HG02642 (cell line): ENCODE measurements at regions not wholly inside any gene's neighbourhood (a gene's known extent, or its start where the extent isn't known, plus 50 kb on each side); places are given as distances from the start of the nearest gene placed in this dataset.
"Not testable (repeated sequence)": the region's sequence is repeated elsewhere in the genome, so short reads cannot be mapped to it uniquely, and the experiment has no call there.

Source experiments
- ATAC-seq: cut with Tn5 transposase; IDR thresholded peaks from one replicate; pipeline ENCODE4 v1.9.1; 2021; ENCODE audit warnings: mild to moderate bottlenecking; ENCODE audit not compliant: unreplicated experiment, poor library complexity

GRCh38 chr9:129309041-129309430, 131.0 kb upstream of the IER5L start:
- ATAC-seq: no peak

DNA sequence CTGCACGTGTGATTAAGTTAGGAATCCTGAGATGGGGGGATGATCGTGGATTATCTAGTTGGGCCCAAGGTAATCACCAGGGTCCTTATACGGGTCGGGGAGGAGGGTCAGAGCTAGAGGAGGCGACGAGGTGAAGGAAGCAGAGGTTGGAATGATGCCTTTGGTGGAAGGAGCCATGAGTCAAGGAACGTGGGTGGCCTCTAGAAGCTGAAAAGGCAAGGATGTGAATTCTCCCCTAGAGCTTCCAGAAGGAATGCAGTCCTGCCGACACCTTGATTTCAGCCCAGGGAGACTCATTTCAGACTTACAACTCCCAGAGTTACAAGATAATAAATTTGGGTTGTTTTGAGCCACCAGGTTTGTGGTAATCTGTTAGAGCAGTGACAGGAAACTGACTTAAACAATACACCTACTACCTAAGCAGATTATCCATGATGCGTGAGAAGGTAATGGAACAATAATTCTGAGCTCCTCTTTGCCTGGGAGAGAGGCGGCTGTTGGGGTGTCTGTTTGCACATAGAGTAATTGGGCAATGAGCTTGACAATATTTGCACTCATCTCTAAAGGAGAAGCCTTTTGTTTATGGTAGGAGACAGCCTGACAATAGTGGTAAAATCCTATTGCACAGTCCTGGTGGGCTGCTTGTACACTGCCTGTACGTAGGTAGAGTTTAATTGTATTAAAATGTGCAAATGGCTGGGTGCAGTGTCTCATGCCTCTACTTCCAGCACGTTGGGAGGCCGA, 129.3 kb upstream of the IER5L start:
- ATAC-seq: no peak

DNA sequence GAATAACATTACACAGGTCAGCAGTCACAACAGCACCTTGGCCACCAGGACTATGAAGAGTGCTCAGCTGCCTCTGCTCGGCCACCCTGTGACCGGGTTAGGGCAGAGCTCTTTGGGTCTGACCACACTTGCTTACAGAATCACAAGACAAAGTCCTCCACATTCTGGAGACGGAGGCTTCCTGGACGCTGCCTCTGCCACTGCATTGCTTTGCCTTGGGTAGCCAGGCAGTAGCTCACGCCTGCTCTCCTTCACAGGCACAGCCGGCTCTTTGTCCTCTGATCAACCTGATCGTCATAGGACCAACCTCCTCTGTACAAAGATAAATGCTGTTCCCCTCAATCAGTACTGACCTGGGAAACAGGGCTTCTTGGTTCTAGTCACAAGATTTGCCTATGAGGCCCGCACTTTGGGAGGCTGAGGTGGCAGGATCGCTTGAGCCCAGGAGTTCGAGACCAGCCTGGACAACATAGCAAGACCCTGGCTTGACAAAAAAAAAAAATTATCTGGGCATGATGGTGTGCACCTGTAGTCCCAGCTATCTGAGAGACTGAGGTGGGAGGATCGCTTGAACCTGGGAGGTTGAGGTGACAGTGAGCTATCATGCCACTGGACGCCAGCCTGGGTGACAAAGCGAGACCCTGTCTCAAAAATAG, 128.4 kb upstream of the IER5L start:
- ATAC-seq: no peak

DNA sequence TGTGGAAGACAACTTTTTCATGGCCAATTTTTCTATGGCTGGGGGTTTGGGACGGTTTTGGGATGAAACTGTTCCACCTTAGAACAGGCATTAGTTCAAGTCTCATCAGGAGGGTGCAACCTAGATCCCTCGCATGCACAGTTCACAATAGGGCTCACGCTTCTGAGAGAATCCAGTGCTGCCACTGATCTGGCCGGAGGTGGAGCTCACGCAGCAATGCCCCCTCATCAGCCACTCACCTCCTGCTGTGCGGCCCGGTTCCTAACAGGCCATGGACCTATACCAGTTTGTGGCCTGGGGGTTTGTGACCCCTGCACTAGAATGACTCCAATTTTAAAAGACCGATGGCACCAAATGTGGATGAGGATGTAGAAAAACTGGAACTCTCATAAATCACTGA, 127.2 kb upstream of the IER5L start:
- no peak for ATAC-seq

GRCh38 chr9:129301941-129302340, 123.9 kb upstream of the IER5L start:
- ATAC-seq: no peak

DNA sequence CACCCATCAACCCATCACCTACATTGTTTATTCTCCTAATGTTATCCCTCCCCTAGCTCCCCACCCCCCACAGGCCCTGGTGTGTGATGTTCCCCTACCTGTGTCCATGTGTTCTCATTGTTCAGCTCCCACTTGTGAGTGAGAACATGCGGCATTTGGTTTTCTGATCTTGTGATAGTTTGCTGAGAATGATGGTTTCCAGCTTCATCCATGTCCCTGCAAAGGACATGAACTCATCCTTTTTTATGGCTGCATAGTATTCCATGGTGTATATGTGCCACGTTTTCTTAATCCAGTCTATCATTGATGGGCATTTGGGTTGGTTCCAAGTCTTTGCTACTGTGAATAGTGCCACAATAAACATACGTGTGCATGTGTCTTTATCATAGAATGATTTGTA, 118.1 kb upstream of the IER5L start:
- ATAC-seq: not testable (repeated sequence)

DNA sequence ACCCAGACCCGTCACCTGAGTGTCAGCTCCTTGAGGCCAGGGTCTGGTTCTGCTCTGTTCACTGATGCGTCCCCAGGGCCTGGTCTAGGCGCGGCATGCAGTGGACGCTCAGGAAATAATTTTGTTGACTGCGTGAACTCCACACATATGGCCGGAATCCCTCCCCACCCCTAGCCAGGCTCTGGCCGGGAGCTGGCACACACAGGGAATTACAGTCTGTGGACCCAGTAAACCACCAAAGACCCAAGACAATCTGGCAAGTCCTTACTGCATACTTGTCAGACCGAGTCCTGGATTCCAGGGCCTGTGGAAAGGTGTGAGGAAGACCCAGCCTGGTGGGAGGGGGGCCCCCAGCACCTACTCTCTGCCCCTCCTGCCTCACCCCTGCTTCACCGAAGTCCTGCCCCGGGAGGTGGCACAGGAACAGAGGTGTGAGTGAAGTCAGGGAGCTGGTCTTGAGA, 113.0 kb upstream of the IER5L start:
- ATAC-seq: no peak

DNA sequence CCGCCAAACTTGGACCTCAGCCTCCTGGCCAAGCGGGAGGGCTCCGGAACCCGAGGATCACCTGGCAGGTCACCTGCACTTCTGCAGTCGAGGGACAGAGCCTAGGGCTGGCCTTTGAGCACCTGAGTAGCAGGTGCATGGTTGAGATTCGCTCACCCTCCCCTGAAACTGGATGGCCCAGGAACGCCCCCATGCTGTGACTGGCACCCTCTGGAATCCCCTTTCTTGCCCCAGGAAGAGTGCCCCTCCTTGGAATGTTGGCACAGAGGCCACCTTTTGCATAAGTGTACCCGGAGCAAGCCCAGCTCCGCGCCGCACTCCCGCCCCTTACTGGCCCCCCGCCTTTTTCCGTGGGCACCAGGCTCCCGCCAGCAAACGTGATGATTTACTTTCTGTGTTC, 112.5 kb upstream of the IER5L start:
- no peak for ATAC-seq

- ATAC-seq: no peak
Measured at GRCh38 chr9:129289883-129290282, 111.8 kb upstream of the IER5L start.

- no peak for ATAC-seq
Measured at GRCh38 chr9:129289131-129289731, 111.2 kb upstream of the IER5L start.

DNA sequence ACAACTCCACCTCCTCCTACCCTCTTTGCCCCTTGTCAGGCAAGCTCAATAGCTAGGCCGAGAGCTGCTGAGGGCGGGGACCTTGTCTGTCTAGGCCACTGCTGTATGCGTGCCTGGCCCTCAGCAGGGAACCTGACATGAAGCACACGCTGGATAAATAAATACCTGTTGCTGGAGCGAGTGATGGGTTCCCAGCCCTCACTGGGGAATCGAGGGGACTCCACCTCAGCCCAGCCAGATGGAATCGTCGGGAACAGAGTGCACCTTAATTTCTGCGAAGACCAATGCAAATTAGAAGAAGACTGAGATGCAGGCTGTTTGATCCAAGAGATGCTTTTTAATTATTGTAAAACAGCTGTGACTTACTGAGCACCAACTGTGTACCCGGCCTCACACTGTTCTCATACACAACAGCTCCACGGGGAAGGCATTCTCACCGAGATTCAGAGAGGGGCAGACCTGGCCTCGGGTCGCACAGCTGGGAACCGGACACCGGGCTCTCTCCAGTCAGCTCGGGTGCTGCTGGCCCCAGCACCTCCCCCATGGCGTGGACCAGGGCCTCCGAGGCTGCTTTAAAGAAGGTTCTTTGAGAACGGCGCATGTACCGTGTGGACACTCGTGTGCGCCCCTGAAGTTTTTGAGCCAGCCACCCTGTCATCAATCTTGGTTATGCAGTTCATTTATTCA, 109.7 kb upstream of the IER5L start:
- no peak for ATAC-seq

- no peak for ATAC-seq
Measured at GRCh38 chr9:129285979-129286772, 108.1 kb upstream of the IER5L start.

DNA sequence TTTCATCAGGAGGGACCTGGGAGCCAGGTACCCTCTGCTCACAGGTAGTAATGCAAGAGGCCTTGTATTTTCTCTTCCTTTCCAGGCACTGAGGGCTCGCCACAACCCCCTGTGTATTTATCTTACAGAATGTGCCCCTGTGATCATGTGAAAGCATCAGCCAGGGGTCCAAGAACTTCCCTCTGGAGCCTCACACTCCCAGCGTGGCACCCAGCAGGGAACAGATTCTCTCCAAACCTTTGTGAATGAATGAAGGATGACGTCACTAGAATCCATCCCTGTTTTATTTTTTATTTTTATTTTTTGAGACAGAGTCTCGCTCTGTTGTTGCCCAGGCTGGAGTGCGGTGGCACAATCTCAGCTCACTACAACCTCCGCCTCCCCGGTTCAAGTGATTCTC, 107.3 kb upstream of the IER5L start:
- no peak for ATAC-seq

DNA sequence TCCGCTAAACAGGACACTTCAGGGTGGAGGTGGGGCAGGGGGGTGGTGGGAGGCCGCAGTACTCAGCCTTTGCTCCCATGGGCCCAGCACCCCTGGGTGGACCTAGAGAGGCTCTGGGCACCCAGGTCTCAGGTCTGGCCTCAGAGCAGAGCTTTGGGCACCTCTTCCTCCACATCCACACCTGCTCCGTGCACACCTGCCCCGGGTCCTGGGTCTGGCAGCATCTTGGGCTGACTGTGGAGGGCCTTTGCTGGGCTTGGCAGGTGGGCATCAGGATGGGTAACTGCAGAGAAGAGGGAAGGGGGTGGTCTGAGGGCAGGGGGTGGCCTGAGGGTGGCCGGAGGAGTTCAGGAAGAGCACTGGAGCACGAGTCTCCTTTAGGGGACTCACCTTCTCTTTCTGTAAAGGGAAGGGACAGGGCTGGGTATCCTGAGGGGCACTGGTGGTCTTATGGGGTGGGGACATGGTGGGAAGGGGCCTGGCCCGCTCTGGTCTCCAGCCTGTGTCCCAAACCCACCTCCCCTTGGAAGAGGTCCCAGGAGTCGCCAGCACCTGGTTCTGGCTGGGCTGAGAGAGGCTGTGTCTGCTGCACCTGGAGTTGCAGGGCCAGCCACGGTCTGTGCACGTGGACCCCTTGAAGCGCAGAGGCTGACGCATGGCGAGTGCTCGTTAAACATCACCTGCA, 106.7 kb upstream of the IER5L start:
- no peak for ATAC-seq

DNA sequence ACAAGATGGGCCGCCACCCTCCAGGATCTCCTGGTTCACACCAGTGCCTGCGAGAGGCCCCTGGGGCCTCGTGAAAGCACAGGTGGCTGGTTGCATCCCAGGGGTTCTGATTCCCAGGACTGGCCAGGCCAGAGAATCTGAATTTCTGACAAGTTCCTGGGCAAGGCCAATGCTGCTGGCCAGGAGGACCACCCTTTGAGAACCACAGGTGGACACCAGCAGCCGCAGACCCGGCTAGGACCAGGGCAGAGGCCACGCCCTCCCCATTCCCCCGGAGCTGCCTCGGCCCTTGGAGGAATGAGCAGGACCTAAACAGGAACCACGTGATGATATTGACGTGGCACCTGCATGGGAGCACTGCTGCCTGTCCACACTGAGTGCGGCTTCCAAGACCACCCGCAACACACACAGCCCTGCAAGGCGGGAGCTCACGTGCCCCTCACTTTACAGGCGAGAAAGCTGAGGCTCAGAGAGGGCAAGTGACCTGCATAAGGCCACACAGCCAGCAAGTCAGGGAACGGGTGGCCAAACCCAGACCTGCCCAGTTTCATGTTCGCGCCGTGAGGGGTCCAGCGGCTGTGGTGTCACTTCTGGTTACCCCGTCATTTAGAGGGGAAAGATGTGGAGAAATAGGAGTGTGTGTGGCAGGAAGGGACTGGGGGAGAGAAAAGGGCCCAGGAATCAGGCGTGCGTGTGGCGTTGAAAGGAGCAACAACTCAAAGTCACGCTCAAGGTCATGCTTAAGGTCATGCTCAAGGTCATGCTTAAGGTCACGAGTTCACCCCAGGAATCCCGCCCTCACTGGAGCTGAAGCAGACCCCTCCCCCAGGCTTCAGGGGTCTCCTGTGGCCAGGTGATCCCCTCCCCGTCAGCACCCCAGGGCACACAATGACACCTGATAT, 105.9 kb upstream of the IER5L start:
- no peak for ATAC-seq

GRCh38 chr9:129283291-129283691, 105.2 kb upstream of the IER5L start:
- ATAC-seq: no peak

DNA sequence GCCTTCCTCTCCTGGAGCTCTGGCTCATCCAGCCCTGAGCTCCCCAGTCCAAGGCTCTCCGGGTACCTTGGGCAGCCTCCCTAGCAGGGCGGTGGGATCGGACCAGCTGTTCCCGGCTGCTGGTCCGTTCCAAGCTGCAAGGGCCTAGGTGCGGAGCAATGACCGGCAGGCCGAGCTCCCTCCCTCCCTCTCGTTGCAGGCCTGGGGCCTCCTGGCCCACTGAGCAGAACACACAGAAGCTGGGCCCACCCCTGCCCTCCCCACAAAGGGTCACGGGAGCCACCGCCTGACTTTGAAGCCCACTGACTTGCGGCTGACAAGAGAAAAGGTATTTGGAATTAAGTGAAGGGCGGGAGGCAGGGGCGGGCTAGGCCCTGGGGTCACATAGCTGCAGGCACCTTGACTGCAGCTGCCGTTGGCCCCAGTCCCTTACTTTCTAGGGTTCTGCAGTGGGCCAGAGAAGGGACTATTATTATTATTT, 104.7 kb upstream of the IER5L start:
- no peak for ATAC-seq

- no peak for ATAC-seq
Measured at GRCh38 chr9:129282272-129282671, 104.2 kb upstream of the IER5L start.
